SKM-1 (cell line): ENCODE measurements at regions not wholly inside any gene's neighbourhood (a gene's known extent, or its start where the extent isn't known, plus 50 kb on each side); places are given as distances from the start of the nearest gene placed in this dataset.
A peak's percentile ranks its signal among the peaks of the same experiment; 100 is the strongest.

Source experiments
- DNase-seq: peaks from one replicate; lab custom pipeline; 2025; ENCODE audit not compliant: unreplicated experiment; lab: John Stamatoyannopoulos, UW

DNA sequence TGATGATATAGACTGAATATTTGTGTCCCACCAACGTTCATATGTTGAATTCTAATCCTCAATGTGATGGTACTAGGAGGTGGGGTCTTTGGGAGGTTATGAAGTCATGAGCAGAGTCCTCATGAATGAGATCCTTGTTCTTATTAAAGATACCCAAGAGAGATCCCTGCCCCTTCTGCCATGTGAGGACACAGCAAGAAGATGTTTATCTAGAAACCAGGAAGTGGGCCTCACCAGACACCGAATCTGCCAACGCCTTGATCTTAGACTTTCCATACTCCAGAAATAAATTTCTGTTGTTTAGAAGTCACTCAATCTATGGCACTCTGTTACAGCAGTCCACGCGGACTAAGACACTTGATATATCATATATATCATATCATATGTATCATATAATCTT lies 67.7 kb upstream of the GCM1 start:
- DNase-seq: no peak

DNA sequence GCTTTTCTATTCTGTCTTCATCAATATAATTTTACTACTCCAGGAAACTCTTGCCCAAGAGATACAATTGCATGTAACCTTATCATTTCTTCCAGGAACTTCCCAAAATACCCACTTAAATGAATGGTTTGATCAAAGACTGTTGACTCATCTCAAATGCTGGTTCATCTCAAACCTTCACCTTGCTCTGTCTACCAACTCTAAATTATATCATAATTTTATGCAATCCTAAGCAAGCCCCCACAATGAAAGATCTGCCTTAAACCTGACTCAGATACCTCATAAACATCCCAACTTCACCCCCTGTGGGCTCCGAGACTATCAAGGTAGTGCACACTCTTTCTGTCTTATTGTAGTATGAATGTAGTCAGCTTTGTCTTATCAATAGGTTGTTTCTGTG lies 65.5 kb upstream of the GCM1 start:
- no peak for DNase-seq

DNA sequence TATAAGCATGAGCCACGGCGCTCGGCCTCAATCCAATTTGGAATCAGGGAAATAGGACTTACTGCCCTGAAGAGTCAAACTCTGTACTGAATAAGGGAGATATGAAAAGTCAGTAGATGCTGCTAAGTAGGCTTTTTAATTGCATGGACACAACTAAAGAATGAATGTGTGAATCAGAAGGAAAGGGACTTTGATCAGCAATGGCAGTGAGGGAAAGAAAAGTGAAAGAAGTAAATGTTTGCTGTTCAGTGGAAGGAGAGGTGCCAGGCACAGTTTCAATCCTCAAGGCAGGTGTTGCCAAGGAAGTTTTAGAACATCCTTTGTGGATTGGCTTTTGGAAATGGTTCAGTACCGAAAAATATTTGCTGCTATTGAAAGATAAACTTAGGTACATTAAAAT lies 62.2 kb upstream of the GCM1 start:
- DNase-seq: no peak

DNA sequence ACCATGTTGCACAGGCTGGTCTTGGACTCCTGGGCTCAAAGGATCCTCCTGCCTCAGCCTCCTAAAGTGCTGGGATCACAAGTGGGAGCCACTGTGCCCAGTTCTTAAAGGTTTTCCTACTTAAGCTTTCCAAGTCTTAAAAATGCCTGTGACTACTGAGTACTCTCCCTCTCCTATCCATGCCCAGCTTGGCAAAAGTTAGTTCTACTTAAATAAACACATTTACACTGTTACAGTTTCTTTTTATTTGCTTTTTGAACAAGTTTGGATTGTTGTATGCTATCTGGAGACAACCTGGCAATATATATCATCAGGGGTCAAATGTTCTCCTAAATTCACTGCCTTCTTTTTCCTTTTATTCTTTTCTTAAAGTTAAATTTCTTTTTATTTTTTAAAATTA lies 61.0 kb upstream of the GCM1 start:
- no peak for DNase-seq

DNA sequence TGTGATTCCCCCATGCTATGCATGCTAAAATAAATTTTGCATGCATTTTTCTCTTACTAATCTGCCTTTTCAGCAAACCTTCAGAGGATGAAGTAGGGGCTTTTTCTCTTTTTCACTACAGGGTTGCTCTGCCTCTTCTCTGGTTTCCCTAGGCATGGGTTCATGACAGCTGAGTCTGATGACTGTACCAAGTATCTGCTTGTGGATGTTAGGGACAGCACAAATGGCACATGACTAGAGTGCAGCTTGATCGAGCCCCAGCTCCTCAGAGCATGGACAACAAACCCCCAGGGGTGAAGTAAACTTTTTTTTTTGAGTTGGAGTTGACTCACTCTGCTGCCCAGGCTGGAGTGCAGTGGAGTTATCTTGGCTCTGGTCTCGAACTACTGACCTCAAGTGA lies 57.1 kb upstream of the GCM1 start:
- DNase-seq: no peak

DNA sequence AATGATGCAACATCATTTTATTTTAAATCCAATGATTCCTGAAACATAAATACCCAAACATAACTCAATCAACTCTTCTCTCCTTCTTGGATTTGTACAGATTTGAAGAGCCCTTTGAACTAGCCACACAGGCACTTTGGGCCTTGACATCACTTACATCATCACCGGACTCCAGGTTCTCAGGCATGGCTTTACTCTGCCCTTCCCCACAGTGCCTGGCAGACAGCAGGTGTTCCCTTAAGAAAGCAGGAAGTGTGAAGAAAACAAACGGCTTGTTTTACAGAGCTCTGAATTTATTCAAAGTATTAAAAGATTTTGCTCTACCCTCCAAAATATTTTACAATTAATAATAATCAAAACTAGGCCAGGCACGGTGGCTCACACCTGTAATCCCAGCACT lies 54.8 kb upstream of the GCM1 start:
- DNase-seq: no peak

DNA sequence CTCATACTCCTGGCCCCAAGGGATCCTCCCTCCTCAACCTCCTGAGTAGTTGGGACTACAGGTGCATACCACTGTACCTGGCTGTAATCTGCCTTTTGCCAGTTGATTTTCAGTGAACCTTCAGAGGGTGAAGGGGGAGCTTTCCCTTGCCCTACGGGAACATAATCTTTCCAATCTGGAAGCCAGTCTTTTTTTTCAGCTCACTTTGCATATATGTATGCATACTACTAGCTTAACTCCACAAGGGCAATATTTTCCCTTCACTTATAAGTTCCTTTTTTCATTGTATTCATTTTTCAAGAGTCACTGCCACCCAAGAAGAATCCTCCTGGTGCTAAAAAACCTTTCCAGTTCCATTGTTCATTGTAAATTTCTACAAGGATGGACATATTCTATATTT lies 53.4 kb upstream of the GCM1 start:
- DNase-seq: no peak

DNA sequence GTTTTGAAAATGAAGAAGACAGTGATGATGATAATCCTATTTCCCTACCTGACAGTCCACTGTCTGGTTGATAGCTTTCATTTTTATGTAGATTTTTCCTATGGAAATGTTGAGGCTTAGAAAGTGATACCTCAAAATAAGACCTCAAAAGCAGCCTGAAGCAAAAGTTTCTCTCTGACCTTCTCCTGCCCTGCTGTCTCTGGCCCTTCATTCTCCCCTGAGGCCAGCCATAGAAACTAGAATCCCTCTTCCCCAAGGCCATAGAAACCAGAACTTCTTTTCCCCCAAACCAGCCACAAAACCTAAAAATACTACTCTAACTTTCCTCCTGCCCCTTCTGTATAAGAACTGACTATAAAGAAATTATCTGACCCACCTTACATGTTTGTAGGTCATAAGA lies 52.6 kb upstream of the GCM1 start:
- no peak for DNase-seq

DNA sequence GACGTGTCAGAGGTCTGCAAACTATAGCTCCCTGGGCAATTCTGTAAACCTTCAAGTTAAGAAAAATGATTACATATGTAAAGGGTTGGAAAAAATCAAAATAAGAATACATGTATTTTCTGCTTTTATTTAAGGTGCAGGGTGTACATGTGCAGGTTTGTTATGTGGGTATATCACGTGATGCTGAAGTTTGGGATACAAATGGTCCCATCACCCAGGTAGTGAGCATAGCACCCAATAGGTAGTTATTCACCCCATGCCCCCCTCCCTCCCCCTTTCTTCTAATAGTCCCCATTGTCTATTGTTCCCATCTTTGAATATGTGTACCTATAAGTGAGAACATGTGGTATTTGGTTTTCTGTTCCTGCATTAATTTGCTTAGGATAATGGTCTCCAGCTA lies 51.1 kb upstream of the GCM1 start:
- no peak for DNase-seq

DNA sequence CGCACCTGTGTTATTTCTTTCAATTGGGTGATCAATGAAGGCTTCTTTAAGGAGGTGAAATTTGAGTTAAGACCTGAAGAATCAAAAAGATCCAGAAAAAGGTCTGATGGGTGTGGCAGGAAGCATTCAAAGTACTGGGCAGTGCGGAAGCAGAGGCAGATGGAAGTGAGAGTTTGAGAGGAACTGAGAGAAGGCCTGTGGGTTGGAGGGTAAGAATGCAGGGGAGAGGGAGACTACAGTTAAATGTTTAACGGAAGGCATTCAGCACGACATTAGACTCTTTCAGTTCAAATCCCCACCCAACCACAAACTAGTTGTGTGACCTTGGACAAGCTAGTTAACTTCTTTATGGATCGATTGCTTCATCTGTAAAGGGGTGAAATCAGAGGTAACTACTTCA lies 50.5 kb upstream of the GCM1 start:
- DNase-seq: peak; percentile 60
